ENCODE measurements at regions not wholly inside any gene's neighbourhood (a gene's known extent, or its start where the extent isn't known, plus 50 kb on each side); places are given as distances from the start of the nearest gene placed in this dataset.
"Not testable (repeated sequence)": the region's sequence is repeated elsewhere in the genome, so short reads cannot be mapped to it uniquely, and the experiment has no call there.

DNA sequence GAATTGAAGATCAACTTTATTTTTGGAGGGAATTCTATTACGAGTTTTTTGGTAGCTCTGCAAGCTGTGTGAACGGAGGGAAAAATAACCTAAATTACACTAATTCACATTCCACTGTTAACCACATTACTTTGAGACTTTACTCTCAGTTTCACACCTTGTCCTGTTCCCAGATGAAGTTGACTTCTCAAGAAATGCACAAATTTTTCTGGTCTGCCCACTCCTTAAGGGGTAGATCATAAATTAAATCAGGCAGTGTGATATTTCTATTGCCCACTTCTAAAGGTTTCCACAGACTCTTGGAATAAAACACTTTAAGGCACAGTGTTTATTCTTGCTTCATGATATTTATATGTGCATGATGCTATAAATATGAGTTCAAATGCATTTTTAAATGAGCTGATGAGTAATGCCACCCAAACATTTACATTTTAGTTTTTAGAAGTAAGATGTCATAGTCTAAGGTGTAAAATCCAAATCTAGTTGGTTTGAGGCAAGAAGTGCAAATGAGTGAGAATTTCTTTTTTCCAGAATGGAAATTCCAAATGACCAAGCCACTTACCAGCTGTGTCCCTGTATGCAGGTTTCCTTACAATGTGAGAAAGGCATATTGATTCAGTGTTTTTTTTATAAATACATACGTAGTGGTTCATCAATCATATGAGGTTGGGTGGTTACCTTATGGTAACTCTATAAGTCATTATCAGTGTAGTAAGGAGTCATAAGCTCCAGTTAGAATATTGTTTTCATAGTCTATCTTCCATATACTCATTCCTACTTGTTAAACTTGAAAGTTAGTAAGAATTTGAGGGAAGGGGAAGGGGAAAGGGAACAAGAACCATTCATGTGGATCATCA is 437.7 kb upstream of the MEF2C start:
- no peak for DNase-seq (ENCODE audit: extremely low read depth in 1 of 11, low read depth in 9 of 11, low spot score in 4 of 11)

DNA sequence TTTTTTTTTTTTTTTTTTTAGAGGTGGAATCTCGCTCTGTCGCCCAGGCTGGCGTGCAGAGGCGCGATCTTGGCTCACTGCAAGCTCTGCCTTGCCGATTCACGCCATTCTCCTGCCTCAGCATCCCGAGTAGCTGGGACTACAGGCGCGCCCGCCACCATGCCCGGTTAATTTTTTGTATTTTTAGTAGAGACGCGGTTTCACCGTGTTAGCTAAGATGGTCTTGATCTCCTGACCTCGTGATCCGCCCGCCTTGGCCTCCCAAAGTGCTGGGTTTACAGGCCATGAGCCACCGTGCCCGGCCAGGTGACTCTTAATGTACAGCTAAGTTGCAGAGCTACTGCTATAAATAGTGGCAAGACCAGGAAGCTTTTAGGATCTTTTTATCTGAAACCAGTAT is 434.9 kb upstream of the MEF2C start:
- not testable (repeated sequence) for DNase-seq (ENCODE audit: extremely low read depth in 1 of 11, low read depth in 9 of 11, low spot score in 4 of 11)

DNA sequence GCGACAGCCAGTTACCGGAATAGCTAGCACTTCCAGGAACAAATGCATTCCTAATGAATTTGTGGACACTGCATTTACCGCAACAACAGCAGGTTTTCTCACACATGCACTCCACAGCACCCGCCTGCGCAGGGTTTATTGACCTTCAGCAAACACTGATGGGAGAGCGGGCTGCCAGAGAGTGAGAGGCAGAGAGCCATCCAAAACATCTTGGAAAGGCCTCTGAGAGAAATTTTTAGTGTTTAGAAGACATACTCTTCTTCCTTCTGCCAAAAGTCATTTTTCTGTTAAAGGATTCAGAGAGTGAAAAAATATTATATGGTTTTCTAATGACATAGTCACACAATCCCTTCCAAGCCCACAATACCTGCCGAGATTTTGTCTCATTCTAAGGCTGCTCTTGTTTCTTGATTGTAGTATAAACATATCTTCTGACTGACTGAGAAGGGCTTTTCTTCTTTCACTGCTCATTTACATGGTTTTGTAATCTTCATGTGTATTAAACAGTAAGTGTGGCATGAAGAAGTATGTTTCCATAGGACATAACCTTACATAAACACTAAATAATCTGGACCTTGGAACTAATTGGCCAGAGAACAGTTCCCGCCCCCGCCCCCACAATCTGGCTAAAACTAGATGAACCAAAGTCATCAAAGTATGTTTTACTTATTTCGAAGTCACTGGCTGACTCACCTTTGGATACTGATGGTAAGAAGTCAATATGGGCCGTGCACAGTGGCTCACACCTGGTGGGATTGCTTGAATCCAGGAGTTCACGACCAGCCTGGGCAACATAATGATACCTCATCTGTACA is 432.5 kb upstream of the MEF2C start:
- no peak for DNase-seq (ENCODE audit: extremely low read depth in 1 of 11, low read depth in 9 of 11, low spot score in 4 of 11)

GRCh38 chr5:89313804-89314588 is 431.0 kb upstream of the MEF2C start:
- DNase-seq (ENCODE audit: extremely low read depth in 1 of 11, low read depth in 9 of 11, low spot score in 4 of 11): no peak

GRCh38 chr5:89313044-89313443 is 430.1 kb upstream of the MEF2C start:
- no peak for DNase-seq (ENCODE audit: extremely low read depth in 1 of 11, low read depth in 9 of 11, low spot score in 4 of 11)

GRCh38 chr5:89309268-89309667 is 426.3 kb upstream of the MEF2C start:
- DNase-seq (ENCODE audit: extremely low read depth in 1 of 11, low read depth in 9 of 11, low spot score in 4 of 11): no peak

- DNase-seq (ENCODE audit: extremely low read depth in 1 of 11, low read depth in 9 of 11, low spot score in 4 of 11): no peak
These were observed 425.6 kb upstream of the MEF2C start for GRCh38 chr5:89308606-89309040.

GRCh38 chr5:89307972-89308371 is 425.0 kb upstream of the MEF2C start:
- DNase-seq (ENCODE audit: extremely low read depth in 1 of 11, low read depth in 9 of 11, low spot score in 4 of 11): no peak

DNA sequence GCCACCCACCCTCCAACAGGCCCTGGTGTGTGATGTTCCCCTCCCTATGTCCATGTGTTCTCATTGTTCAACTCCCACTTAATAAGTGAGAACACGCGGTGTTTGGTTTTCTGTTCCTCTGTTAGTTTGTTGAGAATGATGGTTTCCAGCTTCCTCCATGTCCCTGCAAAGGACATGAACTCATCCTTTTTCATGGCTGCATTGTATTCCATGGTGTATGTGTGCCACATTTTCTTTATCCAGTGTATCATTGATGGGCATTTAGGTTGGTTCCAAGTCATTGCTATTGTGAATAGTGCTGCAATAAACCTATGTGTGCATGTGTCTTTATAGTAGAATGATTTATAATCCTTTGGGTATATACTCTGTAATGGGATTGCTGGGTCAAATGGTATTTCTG is 424.2 kb upstream of the MEF2C start:
- not testable (repeated sequence) for DNase-seq (ENCODE audit: extremely low read depth in 1 of 11, low read depth in 9 of 11, low spot score in 4 of 11)

DNA sequence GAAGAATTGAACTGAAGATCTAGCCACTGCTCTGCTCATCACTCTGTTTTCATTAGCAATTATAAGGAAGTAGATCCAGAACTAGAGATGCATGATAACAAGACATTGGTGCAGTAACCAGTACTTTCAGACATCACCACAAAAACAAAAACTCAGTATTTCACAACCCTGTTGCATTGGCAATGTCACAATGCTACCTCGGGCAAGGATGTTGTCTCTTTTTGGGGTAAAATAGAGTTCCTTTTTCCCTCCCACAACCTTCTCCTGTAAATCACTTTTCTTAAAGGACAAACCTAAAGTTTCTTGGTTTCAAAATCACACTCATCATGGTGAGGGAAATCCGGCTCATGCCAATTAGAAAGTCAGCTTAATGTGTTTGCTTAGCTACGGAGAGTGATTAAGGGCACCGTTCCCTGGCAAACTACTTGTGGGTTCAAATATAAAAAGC is 420.1 kb upstream of the MEF2C start:
- no peak for DNase-seq (ENCODE audit: extremely low read depth in 1 of 11, low read depth in 9 of 11, low spot score in 4 of 11)

GRCh38 chr5:89302102-89302891 is 419.3 kb upstream of the MEF2C start:
- DNase-seq (ENCODE audit: extremely low read depth in 1 of 11, low read depth in 9 of 11, low spot score in 4 of 11): no peak

DNA sequence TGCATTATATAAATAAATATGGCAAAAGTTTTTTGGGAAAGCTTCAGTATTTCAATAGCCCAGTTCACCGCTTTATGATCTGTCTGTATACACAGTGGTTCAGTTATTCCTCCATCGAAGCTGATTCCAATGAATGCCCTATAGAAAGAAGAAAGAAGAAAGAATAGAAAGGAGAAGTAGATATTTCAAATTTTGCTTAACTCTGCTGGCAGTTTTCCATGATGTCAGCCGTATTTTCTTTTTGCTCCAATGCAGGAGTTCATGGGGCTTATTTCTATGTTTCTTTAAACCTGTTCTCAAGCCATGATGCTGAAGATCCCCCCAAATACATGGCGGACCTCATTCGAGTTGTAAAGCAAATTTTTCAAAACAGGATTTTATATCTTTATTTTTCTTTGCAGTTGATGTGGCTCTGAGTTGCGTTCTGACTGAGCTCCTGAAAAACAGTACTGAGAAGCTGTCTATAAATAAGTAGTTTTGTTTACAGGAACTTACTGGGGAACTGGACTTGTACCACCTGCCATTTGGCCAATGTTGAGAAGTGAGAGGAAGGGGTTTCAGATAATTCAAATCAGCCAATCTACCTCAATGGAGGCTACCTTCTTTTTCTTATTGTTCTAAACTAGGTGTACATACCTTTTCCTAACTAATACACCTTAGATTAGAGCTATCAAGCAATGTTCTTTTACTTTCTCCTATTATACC is 418.5 kb upstream of the MEF2C start:
- no peak for DNase-seq (ENCODE audit: extremely low read depth in 1 of 11, low read depth in 9 of 11, low spot score in 4 of 11)

DNA sequence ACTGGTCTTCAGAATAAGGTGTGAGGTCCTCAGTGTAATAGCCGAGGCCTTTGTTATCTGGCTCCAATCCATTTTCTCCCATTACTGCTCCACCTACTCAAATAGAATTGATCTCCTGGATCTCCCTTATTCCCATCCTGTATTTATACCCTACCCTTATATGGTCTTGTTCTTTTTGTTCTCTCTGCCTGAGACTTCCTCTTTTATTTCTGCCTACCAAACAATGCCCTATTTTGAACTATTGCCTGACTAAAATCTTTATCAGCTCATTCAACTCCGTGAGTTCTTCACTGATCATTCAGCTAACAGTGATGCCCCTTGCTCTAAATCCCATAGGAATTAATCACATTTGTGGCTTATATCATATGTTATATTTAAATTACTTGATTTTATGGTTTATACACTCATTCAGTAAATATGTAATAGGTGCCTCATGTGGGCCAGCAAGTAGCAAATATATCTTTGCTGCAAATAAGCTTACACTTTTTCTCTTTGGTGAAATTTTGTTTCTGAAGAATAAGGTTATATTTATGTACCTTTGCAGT is 417.5 kb upstream of the MEF2C start:
- DNase-seq (ENCODE audit: extremely low read depth in 1 of 11, low read depth in 9 of 11, low spot score in 4 of 11): no peak

DNA sequence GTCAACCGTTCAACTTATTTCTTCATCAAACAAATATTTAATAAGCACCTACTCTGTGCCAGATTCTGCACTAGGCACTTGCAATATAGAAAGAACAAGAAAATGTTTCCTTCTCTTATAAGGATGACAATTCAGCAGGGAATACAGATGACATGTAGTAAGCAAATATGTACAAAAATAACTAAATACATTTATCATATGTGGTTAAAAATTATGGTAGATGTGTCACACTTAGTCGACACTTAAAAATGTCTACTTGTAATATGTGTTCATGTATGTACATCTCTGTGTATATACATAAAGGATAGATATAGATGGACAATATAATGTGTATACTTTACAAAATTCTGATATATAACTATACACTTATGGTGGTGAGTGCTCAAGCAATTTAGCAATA is 417.0 kb upstream of the MEF2C start:
- no peak for DNase-seq (ENCODE audit: extremely low read depth in 1 of 11, low read depth in 9 of 11, low spot score in 4 of 11)

- no peak for DNase-seq (ENCODE audit: extremely low read depth in 1 of 11, low read depth in 9 of 11, low spot score in 4 of 11)
These were observed 414.1 kb upstream of the MEF2C start for GRCh38 chr5:89297066-89297465.

DNA sequence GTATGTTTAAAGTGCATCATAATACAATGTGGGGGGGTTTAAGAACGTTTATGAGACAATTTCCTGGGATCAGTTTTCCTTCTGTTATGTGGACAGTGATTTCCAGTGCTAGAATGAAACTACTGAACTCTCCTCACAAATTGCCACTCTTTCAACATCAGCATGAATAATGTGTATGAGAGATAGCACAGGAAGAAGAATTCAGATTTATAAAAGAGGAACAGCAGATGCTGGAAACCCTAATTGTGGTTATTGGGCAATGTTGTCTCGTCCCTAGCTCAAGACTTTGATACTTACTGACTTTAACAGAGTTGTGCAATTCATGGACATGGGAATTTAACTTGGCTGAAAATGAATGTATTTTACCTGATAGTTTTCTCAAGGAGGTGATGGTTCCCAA is 410.8 kb upstream of the MEF2C start:
- DNase-seq (ENCODE audit: extremely low read depth in 1 of 11, low read depth in 9 of 11, low spot score in 4 of 11): no peak

GRCh38 chr5:89292487-89292886 is 409.5 kb upstream of the MEF2C start:
- DNase-seq (ENCODE audit: extremely low read depth in 1 of 11, low read depth in 9 of 11, low spot score in 4 of 11): no peak

DNA sequence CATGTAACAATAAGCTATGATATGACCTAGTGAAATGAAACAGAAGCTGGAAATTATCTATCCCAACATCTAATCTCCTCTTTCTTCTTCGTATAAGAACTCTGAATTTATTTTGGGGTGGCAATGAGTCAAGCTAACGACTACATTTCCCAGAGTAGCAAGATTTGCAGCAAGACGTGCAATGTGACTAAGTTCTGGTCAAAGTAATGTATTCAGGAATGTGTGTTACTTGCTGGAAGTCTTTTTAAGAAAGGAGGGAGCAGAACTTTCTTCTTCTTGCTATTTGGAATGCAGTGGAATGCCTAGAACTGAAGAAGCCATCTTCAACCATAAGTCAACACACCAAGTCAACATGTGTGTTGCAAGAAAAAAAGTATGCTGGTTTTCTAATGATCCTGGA is 406.6 kb upstream of the MEF2C start:
- no peak for DNase-seq (ENCODE audit: extremely low read depth in 1 of 11, low read depth in 9 of 11, low spot score in 4 of 11)

Data from renal cortex interstitium (tissue), 11 donors.